Testis (tissue), 2 donors: ENCODE measurements at regions not wholly inside any gene's neighbourhood (a gene's known extent, or its start where the extent isn't known, plus 50 kb on each side); places are given as distances from the start of the nearest gene placed in this dataset.
"Not testable (repeated sequence)": the region's sequence is repeated elsewhere in the genome, so short reads cannot be mapped to it uniquely, and the experiment has no call there.

Source experiments
- CTCF ChIP-seq, 3 experiments: fragments of 450-650 bp in 2 of 3; fragments of 200-600 bp in 1 of 3; sonication (generic) in 1 of 3; IDR thresholded peaks; one replicate each; pipeline ENCODE4 v1.5.1; 2016 to 2019; ENCODE audit warnings: antibody characterized with exemption in 3 of 3, mild to moderate bottlenecking in 2 of 3, moderate library complexity in 1 of 3
- POLR2A ChIP-seq: fragments of 450-650 bp; IDR thresholded peaks from one replicate; pipeline ENCODE4 v1.6.1; 2017; ENCODE audit warnings: antibody characterized with exemption, mild to moderate bottlenecking, moderate library complexity

- TF ChIP-seq CTCF (IDR thresholded peaks at IDR 0.05); POLR2A: not testable (repeated sequence)
Measured at GRCh38 chr7:149948444-149948843, 74.7 kb downstream of the ATP6V0E2 start.
